ENCODE measurements at regions not wholly inside any gene's neighbourhood (a gene's known extent, or its start where the extent isn't known, plus 50 kb on each side); places are given as distances from the start of the nearest gene placed in this dataset.
"Not testable (repeated sequence)": the region's sequence is repeated elsewhere in the genome, so short reads cannot be mapped to it uniquely, and the experiment has no call there.

DNA sequence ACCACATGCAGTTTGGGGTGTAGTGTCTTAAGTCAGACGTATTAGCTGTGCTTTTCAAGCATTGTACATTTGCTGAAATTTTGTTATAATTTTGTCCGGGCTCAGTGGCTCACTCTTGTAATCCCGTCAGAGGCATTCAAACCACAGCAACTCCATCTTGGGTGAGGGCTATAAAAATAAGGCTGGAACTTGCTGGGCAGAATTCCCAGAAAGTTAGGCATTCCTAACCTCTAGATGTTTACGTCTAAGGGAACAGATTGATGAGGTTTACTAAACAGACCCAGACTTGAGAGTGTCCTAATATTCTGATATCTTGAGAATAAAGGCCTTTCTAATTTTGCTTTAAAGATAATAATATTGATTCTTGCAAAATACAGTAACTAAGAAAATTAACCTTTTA is 957.8 kb downstream of the NXPH1 start:
- Histone ChIP-seq H3K79me2 (ENCODE audit: low read depth) (no peaks in the 10 kb centered on the region), H3K9ac (no peak overlapping the region), H2AFZ (replicated peaks) (peak overlapping the region; percentile 84), H4K20me1 (ENCODE audit: low read depth) (no peaks in the 10 kb centered on the region), H3K9me3 (ENCODE audit: low read depth) (no peaks in the 10 kb centered on the region), H3K4me3 (no peak overlapping the region), H3K4me2 (no peak overlapping the region), H3K27me3 (no peaks in the 10 kb centered on the region), H3K4me1 (no peaks in the 10 kb centered on the region), H3K27ac (no peak overlapping the region), H3K36me3 (no peaks in the 10 kb centered on the region), H3F3A (ENCODE audit: low read depth) (no peaks in the 10 kb centered on the region)
- DNase-seq (ENCODE audit: low spot score): no peak
- Mint-ChIP-seq H3K9me3 (peaks cover 21% of the 10 kb centered on the region), H3K4me3 (no peak overlapping the region), H3K4me1 (no peaks in the 10 kb centered on the region), H3K36me3 (peaks cover 2% of the 10 kb centered on the region), H3K27me3 (ENCODE audit: insufficient read depth, low read depth) (peaks cover 2% of the 10 kb centered on the region), H3K27ac (no peak overlapping the region)
- TF ChIP-seq EZH2 (IDR thresholded peaks at IDR 0.05) (no peak), EZH2phosphoT487 (IDR thresholded peaks at IDR 0.05) (no peak)
- TF ChIP-seq, protein P1, sequence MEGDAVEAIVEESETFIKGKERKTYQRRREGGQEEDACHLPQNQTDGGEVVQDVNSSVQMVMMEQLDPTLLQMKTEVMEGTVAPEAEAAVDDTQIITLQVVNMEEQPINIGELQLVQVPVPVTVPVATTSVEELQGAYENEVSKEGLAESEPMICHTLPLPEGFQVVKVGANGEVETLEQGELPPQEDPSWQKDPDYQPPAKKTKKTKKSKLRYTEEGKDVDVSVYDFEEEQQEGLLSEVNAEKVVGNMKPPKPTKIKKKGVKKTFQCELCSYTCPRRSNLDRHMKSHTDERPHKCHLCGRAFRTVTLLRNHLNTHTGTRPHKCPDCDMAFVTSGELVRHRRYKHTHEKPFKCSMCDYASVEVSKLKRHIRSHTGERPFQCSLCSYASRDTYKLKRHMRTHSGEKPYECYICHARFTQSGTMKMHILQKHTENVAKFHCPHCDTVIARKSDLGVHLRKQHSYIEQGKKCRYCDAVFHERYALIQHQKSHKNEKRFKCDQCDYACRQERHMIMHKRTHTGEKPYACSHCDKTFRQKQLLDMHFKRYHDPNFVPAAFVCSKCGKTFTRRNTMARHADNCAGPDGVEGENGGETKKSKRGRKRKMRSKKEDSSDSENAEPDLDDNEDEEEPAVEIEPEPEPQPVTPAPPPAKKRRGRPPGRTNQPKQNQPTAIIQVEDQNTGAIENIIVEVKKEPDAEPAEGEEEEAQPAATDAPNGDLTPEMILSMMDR (IDR thresholded peaks at IDR 0.05): no peak

DNA sequence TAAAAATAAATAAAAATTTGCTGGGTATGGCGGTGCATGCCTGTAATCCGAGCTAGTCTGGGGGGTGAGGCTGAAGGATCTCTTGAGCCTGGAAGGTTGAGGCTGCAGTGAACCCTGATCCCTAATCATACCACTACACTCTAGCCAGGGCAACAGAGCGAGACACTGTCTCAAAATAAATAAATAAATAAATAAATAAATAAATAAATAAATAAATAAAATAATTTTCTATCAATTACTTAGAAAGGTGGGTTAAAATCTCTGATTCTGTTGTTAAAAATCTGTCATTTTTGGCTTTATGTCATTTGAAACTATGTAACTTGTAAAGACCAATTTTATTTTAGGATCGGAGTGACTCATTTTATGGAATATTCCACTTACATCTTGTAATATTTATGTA is 958.6 kb downstream of the NXPH1 start:
- Histone ChIP-seq H3K79me2 (ENCODE audit: low read depth) (no peaks in the 10 kb centered on the region), H3K27ac (no peak overlapping the region), H3K4me1 (no peaks in the 10 kb centered on the region), H3F3A (ENCODE audit: low read depth) (no peaks in the 10 kb centered on the region), H3K9ac (no peak overlapping the region), H3K27me3 (no peaks in the 10 kb centered on the region), H3K9me3 (ENCODE audit: low read depth) (no peaks in the 10 kb centered on the region), H3K4me2 (no peak overlapping the region), H4K20me1 (ENCODE audit: low read depth) (no peaks in the 10 kb centered on the region), H2AFZ (replicated peaks) (no peak overlapping the region), H3K36me3 (no peaks in the 10 kb centered on the region), H3K4me3 (no peak overlapping the region)
- H3K4me3 Mint-ChIP-seq: no peak overlapping the region
- peaks cover 2% of the 10 kb centered on the region for H3K36me3 Mint-ChIP-seq
- H3K4me1 Mint-ChIP-seq: no peaks in the 10 kb centered on the region
- H3K27ac Mint-ChIP-seq: no peak overlapping the region
- peaks cover 16% of the 10 kb centered on the region for H3K9me3 Mint-ChIP-seq
- TF ChIP-seq EZH2 (IDR thresholded peaks at IDR 0.05) (no peak), EZH2phosphoT487 (IDR thresholded peaks at IDR 0.05) (no peak)
- TF ChIP-seq, protein P1 (IDR thresholded peaks at IDR 0.05): no peak
- peaks cover 2% of the 10 kb centered on the region for H3K27me3 Mint-ChIP-seq (ENCODE audit: insufficient read depth, low read depth)
- no peak for DNase-seq (ENCODE audit: low spot score)

DNA sequence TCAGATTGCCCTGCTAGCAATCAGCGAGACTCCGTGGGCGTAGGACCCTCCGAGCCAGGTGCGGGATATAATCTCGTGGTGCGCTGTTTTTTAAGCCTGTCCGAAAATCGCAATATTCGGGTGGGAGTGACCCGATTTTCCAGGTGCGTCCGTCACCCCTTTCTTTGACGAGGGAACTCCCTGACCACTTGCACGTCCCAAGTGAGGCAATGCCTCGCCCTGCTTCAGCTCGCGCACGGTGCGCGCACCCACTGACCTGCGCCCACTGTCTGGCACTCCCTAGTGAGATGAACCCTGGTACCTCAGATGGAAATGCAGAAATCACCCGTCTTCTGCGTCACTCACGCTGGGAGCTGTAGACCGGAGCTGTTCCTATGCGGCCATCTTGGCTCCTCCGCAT is 971.0 kb downstream of the NXPH1 start:
- not testable (repeated sequence) for H3K27ac ChIP-seq; H3K36me3 Mint-ChIP-seq; H3K79me2 ChIP-seq (ENCODE audit: low read depth); H3K4me3 Mint-ChIP-seq; H3F3A ChIP-seq (ENCODE audit: low read depth); H3K9me3 Mint-ChIP-seq; H3K4me3 ChIP-seq; H3K4me1 Mint-ChIP-seq; H4K20me1 ChIP-seq (ENCODE audit: low read depth); DNase-seq (ENCODE audit: low spot score); H3K9me3 ChIP-seq (ENCODE audit: low read depth); H3K9ac ChIP-seq; H2AFZ ChIP-seq (replicated peaks); H3K27me3 ChIP-seq; H3K27ac Mint-ChIP-seq; H3K36me3 ChIP-seq; H3K27me3 Mint-ChIP-seq (ENCODE audit: insufficient read depth, low read depth); H3K4me1 ChIP-seq; H3K4me2 ChIP-seq

DNA sequence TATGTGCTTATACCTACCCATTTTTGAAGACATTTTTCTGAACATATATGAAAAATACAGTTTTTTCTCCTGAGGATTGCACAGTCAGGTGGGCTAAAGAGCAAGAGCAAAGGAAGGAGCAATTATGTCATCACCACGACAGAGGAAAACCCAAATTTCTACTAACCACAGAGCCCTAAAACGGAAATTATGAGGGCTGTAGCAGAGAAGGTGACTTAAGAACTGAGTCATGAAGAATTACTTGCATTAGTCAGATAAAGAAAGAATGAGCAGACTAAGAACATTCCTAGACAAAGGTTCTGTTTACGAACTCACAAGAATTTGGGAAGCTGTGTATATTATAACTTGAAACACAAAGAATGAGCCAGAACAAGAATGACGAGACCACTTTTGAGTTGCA is 974.4 kb downstream of the NXPH1 start:
- H3K36me3 Mint-ChIP-seq: no peaks in the 10 kb centered on the region
- Histone ChIP-seq H3K4me2 (no peak overlapping the region), H3K9ac (no peak overlapping the region), H4K20me1 (ENCODE audit: low read depth) (no peaks in the 10 kb centered on the region), H2AFZ (replicated peaks) (no peak overlapping the region), H3K27me3 (no peaks in the 10 kb centered on the region), H3K79me2 (ENCODE audit: low read depth) (no peaks in the 10 kb centered on the region), H3K4me1 (no peaks in the 10 kb centered on the region), H3K36me3 (no peaks in the 10 kb centered on the region), H3F3A (ENCODE audit: low read depth) (no peaks in the 10 kb centered on the region), H3K9me3 (ENCODE audit: low read depth) (no peaks in the 10 kb centered on the region), H3K27ac (no peak overlapping the region), H3K4me3 (no peak overlapping the region)
- H3K4me3 Mint-ChIP-seq: no peak overlapping the region
- no peak overlapping the region for H3K27ac Mint-ChIP-seq
- no peak for DNase-seq (ENCODE audit: low spot score)
- TF ChIP-seq, protein P1 (IDR thresholded peaks at IDR 0.05): no peak
- no peaks in the 10 kb centered on the region for H3K27me3 Mint-ChIP-seq (ENCODE audit: insufficient read depth, low read depth)
- no peaks in the 10 kb centered on the region for H3K4me1 Mint-ChIP-seq
- no peaks in the 10 kb centered on the region for H3K9me3 Mint-ChIP-seq
